IPS-15b (cell line): ENCODE measurements at regions not wholly inside any gene's neighbourhood (a gene's known extent, or its start where the extent isn't known, plus 50 kb on each side); places are given as distances from the start of the nearest gene placed in this dataset.
"Not testable (repeated sequence)": the region's sequence is repeated elsewhere in the genome, so short reads cannot be mapped to it uniquely, and the experiment has no call there.

ENCODE experiments used
- H3K27me3 ChIP-seq: one replicate; pipeline ENCODE4 v1.6.1; 2013; ENCODE audit warnings: low read length; ENCODE audit not compliant: control insufficient read depth, insufficient read depth
- H3K36me3 ChIP-seq: one replicate; pipeline ENCODE4 v1.6.1; 2013; ENCODE audit warnings: low read length; ENCODE audit not compliant: control insufficient read depth, insufficient read depth
- H3K4me1 ChIP-seq: one replicate; pipeline ENCODE4 v1.6.1; 2013; ENCODE audit warnings: mild to moderate bottlenecking, low read length; ENCODE audit not compliant: control insufficient read depth, insufficient read depth
- H3K4me3 ChIP-seq: one replicate; pipeline ENCODE4 v1.5.1; 2013; ENCODE audit warnings: low read depth, low read length
- H3K9ac ChIP-seq: one replicate; pipeline ENCODE4 v1.6.1; 2013; ENCODE audit warnings: low read depth, mild to moderate bottlenecking, low read length
- H3K9me3 ChIP-seq: one replicate; pipeline ENCODE4 v1.6.1; 2013; ENCODE audit warnings: mild to moderate bottlenecking, low read length; ENCODE audit not compliant: control insufficient read depth, insufficient read depth

DNA sequence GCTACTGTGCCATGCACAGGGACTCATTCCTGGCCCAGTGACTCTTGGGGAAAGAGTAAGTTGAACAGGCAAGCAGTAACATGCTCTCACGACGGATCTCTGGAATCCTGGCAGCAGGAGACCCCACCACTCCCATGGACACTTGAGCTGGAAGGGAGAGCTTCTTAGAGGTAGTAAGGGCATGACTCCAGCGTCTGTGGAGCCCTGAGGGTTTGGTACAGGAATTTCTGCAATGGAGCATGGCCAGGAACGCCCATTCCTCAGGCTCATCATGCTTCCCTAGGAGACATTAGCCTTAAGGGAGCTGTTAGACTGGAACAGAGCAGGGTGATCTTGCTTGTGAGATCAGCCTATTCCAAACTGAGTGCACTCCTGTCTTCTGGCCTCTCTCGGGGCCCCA, 212.9 kb downstream of the MAT2B start:
- no peaks in the 10 kb centered on the region for H3K27me3 ChIP-seq
- no peak overlapping the region for H3K4me3 ChIP-seq
- no peak overlapping the region for H3K9ac ChIP-seq
- H3K36me3 ChIP-seq = no peaks in the 10 kb centered on the region
- no peaks in the 10 kb centered on the region for H3K9me3 ChIP-seq
- no peaks in the 10 kb centered on the region for H3K4me1 ChIP-seq

DNA sequence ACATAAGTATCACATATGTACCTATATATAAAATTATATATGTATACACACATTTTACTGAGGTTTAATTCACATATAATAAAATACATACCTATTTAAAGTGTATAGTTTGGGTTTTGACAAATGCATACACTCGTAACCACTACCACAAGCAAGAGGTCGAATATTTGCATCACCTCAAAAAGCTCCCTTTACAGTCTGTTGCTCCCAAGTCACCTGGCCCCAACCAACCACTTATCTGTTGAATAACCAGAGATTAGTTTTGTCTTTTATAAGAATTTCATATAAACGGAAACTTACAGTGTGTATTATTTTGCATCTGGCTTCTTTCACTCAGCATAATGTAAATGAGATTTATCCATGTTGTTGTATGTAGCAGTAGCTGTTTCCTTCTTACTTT, 218.9 kb downstream of the MAT2B start:
- no peaks in the 10 kb centered on the region for H3K4me1 ChIP-seq
- no peak overlapping the region for H3K9ac ChIP-seq
- no peaks in the 10 kb centered on the region for H3K27me3 ChIP-seq
- H3K9me3 ChIP-seq = no peaks in the 10 kb centered on the region
- H3K36me3 ChIP-seq = no peaks in the 10 kb centered on the region
- H3K4me3 ChIP-seq = no peak overlapping the region

GRCh38 chr5:163727028-163727427, 221.6 kb downstream of the MAT2B start:
- H3K27me3 ChIP-seq = no peaks in the 10 kb centered on the region
- H3K4me3 ChIP-seq = no peak overlapping the region
- no peaks in the 10 kb centered on the region for H3K9me3 ChIP-seq
- peaks cover 2% of the 10 kb centered on the region for H3K4me1 ChIP-seq
- H3K9ac ChIP-seq = no peak overlapping the region
- H3K36me3 ChIP-seq = no peaks in the 10 kb centered on the region

GRCh38 chr5:163730206-163730756, 224.9 kb downstream of the MAT2B start:
- Histone ChIP-seq H3K9ac (no peak overlapping the region), H3K4me1 (peaks cover 2% of the 10 kb centered on the region), H3K36me3 (no peaks in the 10 kb centered on the region), H3K9me3 (no peaks in the 10 kb centered on the region), H3K4me3 (no peak overlapping the region), H3K27me3 (no peaks in the 10 kb centered on the region)

DNA sequence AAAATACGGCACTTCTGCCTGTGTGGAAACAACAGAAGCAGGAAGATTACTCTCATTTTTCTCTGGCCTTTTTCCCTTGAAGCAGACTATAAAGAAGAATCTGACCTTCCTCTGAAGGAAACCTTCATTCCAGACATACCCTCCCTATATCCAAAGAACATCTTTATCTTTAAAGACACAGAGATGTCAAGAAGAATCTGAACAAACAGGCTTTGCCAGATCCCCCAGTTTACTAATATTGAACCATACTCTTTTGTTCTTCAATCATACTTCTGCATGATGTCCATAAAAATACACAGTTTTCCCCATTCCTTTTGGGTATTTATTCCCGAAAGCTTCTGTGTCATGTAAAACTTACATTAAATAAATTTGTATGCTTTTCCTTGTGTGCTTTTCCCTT, 225.8 kb downstream of the MAT2B start:
- Histone ChIP-seq H3K9ac (no peak overlapping the region), H3K9me3 (no peaks in the 10 kb centered on the region), H3K36me3 (no peaks in the 10 kb centered on the region), H3K27me3 (no peaks in the 10 kb centered on the region), H3K4me3 (no peak overlapping the region), H3K4me1 (peaks cover 2% of the 10 kb centered on the region)

GRCh38 chr5:163735069-163735468, 229.7 kb downstream of the MAT2B start:
- no peaks in the 10 kb centered on the region for H3K36me3 ChIP-seq
- H3K9me3 ChIP-seq = no peaks in the 10 kb centered on the region
- H3K4me1 ChIP-seq = peaks cover 2% of the 10 kb centered on the region
- H3K9ac ChIP-seq = no peak overlapping the region
- H3K27me3 ChIP-seq = no peaks in the 10 kb centered on the region
- no peak overlapping the region for H3K4me3 ChIP-seq

DNA sequence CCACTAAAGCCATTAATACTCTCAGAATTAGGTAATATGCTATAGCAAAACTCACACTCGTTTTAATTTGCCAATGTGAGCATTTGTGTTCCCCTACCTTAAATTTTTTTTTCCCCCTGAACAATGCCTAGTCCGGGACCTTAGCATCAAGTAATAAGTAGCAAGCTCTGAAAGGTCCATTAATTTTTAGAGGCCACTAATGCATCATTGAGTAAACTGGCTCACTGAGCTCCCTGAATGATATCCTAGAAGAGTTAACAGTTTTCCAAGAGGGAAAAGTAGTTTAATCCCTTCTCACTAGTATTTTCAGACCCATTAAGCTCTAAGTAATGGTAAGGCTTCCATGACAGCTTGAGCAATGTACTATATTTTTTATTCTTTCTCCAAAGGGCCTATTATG, 242.2 kb downstream of the MAT2B start:
- H3K9ac ChIP-seq = no peak overlapping the region
- no peaks in the 10 kb centered on the region for H3K36me3 ChIP-seq
- no peaks in the 10 kb centered on the region for H3K27me3 ChIP-seq
- H3K4me3 ChIP-seq = no peak overlapping the region
- no peaks in the 10 kb centered on the region for H3K9me3 ChIP-seq
- no peaks in the 10 kb centered on the region for H3K4me1 ChIP-seq

DNA sequence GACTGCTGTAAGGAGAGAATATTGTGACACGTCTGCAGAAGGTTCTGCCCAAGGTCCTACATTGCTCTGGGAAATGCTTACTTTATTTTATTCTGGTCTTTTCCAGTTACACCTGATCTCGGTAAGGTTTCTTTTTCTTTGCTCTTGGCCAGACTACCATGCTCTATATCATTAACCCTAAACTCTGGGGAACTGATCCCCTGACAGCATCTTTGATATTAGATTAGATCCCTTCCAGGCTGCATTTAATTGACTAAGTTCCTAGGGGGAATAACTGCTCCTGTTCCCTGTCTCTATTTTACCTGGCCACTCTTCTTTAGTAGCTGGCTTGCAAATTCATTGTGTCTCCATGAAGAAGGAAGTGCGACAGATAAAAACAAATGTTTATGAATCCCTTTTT, 243.5 kb downstream of the MAT2B start:
- H3K36me3 ChIP-seq = no peaks in the 10 kb centered on the region
- no peak overlapping the region for H3K9ac ChIP-seq
- H3K4me1 ChIP-seq = no peaks in the 10 kb centered on the region
- H3K4me3 ChIP-seq = no peak overlapping the region
- no peaks in the 10 kb centered on the region for H3K9me3 ChIP-seq
- H3K27me3 ChIP-seq = no peaks in the 10 kb centered on the region

DNA sequence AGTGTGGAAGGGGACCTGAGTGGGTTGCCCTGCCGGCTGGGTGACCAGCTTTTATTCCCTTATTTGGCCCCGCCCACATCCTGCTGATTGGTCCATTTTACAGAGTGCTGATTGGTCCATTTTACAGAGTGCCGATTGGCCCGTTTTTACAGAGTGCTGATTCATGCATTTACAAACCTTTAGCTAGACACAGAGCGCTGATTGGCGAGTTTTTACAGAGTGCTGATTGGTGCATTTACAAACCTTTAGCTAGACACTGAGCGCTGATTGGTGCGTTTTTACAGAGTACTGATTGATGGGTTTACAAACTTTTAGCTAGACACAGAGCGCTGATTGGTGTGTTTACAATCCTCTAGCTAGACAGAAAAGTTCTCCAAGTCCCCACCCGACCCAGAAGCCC, 245.0 kb downstream of the MAT2B start:
- not testable (repeated sequence) for H3K36me3 ChIP-seq, H3K9me3 ChIP-seq, H3K4me1 ChIP-seq, H3K4me3 ChIP-seq, H3K27me3 ChIP-seq, H3K9ac ChIP-seq

GRCh38 chr5:163755505-163755904, 250.1 kb downstream of the MAT2B start:
- Histone ChIP-seq H3K4me1 (no peaks in the 10 kb centered on the region), H3K4me3 (no peak overlapping the region), H3K36me3 (no peaks in the 10 kb centered on the region), H3K9ac (no peak overlapping the region), H3K9me3 (no peaks in the 10 kb centered on the region), H3K27me3 (no peaks in the 10 kb centered on the region)

DNA sequence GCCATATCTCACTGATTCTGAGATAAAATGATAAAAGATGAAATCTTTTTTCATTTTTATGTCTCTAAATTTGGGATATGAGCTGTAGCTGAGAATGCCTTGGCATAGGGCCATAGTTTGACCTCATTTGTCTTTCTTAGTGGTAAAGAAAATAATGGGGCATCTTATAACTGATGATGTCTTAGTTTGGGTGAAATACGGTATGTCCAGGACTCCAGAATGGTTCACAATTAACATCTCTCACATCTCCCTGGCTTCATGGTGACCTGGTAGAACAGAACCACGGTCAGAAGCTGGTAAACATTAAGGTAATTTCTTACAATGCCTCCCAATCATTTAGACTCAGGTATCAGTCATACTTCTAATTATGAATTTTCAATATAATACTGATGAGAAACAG, 250.8 kb downstream of the MAT2B start:
- H3K27me3 ChIP-seq = no peaks in the 10 kb centered on the region
- H3K9ac ChIP-seq = no peak overlapping the region
- H3K9me3 ChIP-seq = no peaks in the 10 kb centered on the region
- no peak overlapping the region for H3K4me3 ChIP-seq
- H3K36me3 ChIP-seq = no peaks in the 10 kb centered on the region
- H3K4me1 ChIP-seq = no peaks in the 10 kb centered on the region

GRCh38 chr5:163757344-163757743, 251.9 kb downstream of the MAT2B start:
- no peaks in the 10 kb centered on the region for H3K36me3 ChIP-seq

DNA sequence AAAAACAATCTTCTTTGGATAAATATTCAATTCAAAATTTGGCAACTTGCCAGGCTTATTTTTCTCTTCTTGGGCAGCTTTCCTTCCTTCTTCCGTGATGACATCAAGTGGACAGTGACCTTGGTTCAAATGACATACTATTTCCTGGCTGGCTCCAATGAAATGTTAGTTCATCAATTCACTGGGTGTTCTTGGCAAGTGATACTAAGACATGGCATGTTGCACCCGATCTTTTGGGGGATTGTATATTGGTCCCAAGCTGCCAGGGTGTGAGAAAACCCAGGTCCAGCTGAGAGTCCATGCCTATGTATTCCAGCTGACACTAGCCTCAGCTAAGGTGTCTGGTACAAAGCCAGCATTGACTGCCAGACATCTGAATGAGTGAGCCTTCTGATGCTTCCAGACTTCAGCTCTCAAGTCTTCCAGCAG, 252.9 kb downstream of the MAT2B start:
- no peak overlapping the region for H3K4me3 ChIP-seq
- H3K9ac ChIP-seq = no peak overlapping the region
- H3K27me3 ChIP-seq = no peaks in the 10 kb centered on the region
- no peaks in the 10 kb centered on the region for H3K9me3 ChIP-seq
- H3K4me1 ChIP-seq = no peaks in the 10 kb centered on the region
- H3K36me3 ChIP-seq = no peaks in the 10 kb centered on the region

More at GRCh38 chr5:163757344-163757743, 251.9 kb downstream of the MAT2B start:
- Histone ChIP-seq H3K4me3 (no peak overlapping the region), H3K9me3 (no peaks in the 10 kb centered on the region), H3K4me1 (no peaks in the 10 kb centered on the region), H3K27me3 (no peaks in the 10 kb centered on the region), H3K9ac (no peak overlapping the region)
